OCI-LY1 (cell line): ENCODE measurements at regions not wholly inside any gene's neighbourhood (a gene's known extent, or its start where the extent isn't known, plus 50 kb on each side); places are given as distances from the start of the nearest gene placed in this dataset.

Source experiments
- H2AFZ ChIP-seq: fragments of 200-600 bp; sonication (generic), shearing (Covaris generic); 2 replicates; pipeline ENCODE4 v1.6.0; 2014; ENCODE audit warnings: antibody characterized with exemption, mild to moderate bottlenecking, low read length
- H3F3A ChIP-seq: fragments of 200-600 bp; sonication (generic), shearing (Covaris generic); 2 replicates; pipeline ENCODE4 v1.6.0; 2014; ENCODE audit warnings: mild to moderate bottlenecking, antibody characterized with exemption, low read length, moderate library complexity; ENCODE audit not compliant: insufficient read depth
- H3K27ac ChIP-seq: fragments of 200-600 bp; sonication (generic); 2 replicates; pipeline ENCODE4 v1.5.1; 2014; ENCODE audit warnings: low read length, mixed run types, mild to moderate bottlenecking, low read depth; ENCODE audit not compliant: poor library complexity, severe bottlenecking
- H3K27me3 ChIP-seq: fragments of 200-600 bp; sonication (generic); 2 replicates; pipeline ENCODE4 v1.6.0; 2014; ENCODE audit warnings: antibody characterized with exemption, mild to moderate bottlenecking, low read length, moderate library complexity; ENCODE audit not compliant: insufficient read depth
- H3K36me3 ChIP-seq: fragments of 200-600 bp; sonication (generic); 2 replicates; pipeline ENCODE4 v1.6.1; 2014; ENCODE audit warnings: mild to moderate bottlenecking, antibody characterized with exemption, low read length, moderate library complexity, mixed read lengths; ENCODE audit not compliant: insufficient read depth
- H3K4me1 ChIP-seq: fragments of 200-600 bp; sonication (generic); 2 replicates; pipeline ENCODE4 v1.5.1; 2014; ENCODE audit warnings: mild to moderate bottlenecking, low read length, moderate library complexity; ENCODE audit not compliant: insufficient read depth, severe bottlenecking
- H3K4me2 ChIP-seq: fragments of 200-600 bp; sonication (generic), shearing (Covaris generic); 2 replicates; pipeline ENCODE4 v1.6.1; 2014; ENCODE audit warnings: low read length
- H3K4me3 ChIP-seq: fragments of 200-600 bp; sonication (generic); 2 replicates; pipeline ENCODE4 v1.5.1; 2014; ENCODE audit warnings: low read length, low read depth, mild to moderate bottlenecking, mixed read lengths; ENCODE audit not compliant: poor library complexity, severe bottlenecking
- H3K79me2 ChIP-seq: fragments of 200-600 bp; shearing (Covaris generic); 2 replicates; pipeline ENCODE4 v1.6.1; 2016; ENCODE audit warnings: mixed run types, low read length, mixed read lengths; ENCODE audit not compliant: insufficient read depth
- H3K9ac ChIP-seq: fragments of 200-600 bp; sonication (generic), shearing (Covaris generic); 2 replicates; pipeline ENCODE4 v1.6.1; 2014; ENCODE audit warnings: mild to moderate bottlenecking, low read length, mixed read lengths
- H3K9me2 ChIP-seq: fragments of 200-600 bp; sonication (generic), shearing (Covaris generic); 2 replicates; pipeline ENCODE4 v1.6.1; 2014; ENCODE audit warnings: low read depth, mild to moderate bottlenecking, low read length, mixed read lengths
- H3K9me3 ChIP-seq: fragments of 200-600 bp; shearing (Covaris generic); 2 replicates; pipeline ENCODE4 v1.6.1; 2014; ENCODE audit warnings: low read length, mixed read lengths
- H4K20me1 ChIP-seq: fragments of 200-600 bp; sonication (generic), shearing (Covaris generic); 2 replicates; pipeline ENCODE4 v1.6.0; 2016; ENCODE audit warnings: mild to moderate bottlenecking, low read length; ENCODE audit not compliant: insufficient read depth
- EZH2 ChIP-seq: fragments of 200-600 bp; sonication (generic), shearing (Covaris generic); IDR thresholded peaks from 2 replicates; pipeline ENCODE4 v1.8.0; 2017; ENCODE audit warnings: borderline replicate concordance, mixed run types, mild to moderate bottlenecking, antibody characterized with exemption, low read length, moderate library complexity, mixed read lengths
- TF ChIP-seq, protein P1 (sequence below): fragments of 200-600 bp; sonication (generic), shearing (Covaris generic); IDR thresholded peaks from 2 replicates; pipeline ENCODE4 v1.5.1; 2017; ENCODE audit warnings: mild to moderate bottlenecking, antibody characterized with exemption, low read length, moderate library complexity, mixed read lengths

DNA sequence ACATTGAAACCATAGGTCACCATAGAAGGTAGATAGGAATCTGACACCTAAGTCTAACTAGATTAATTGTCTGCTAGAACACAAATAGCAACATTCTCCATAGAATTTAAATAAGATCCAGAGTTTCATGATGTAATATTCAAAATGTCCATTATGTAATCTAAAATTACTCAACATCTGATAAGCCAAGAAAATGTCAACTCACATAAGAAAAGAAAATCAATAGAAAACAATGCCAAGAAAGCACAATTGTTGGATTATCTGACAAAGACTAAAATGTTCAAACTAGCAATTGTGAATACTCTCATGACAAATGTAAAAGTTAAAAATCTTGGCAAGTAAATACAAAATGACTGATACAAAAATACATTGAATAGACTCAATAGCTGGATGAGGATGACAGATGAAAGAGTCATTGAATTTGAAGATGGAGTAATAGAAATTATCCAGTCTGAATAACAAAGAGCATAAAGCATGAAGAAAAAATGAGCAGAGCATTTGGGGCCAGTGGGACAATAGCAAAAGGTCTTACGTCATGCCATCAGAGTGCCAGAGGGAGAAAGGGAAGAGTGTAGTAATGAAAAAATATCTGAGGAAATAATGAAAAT is 358.6 kb downstream of the METTL4 start:
- Histone ChIP-seq H3K4me1 (no peaks in the 10 kb centered on the region), H3K9me3 (no peaks in the 10 kb centered on the region), H3K79me2 (no peaks in the 10 kb centered on the region), H3K27me3 (no peaks in the 10 kb centered on the region), H3K27ac (no peak overlapping the region), H2AFZ (no peak overlapping the region), H3F3A (no peaks in the 10 kb centered on the region), H3K36me3 (no peaks in the 10 kb centered on the region), H3K9me2 (no peaks in the 10 kb centered on the region), H3K4me2 (no peak overlapping the region), H3K9ac (no peak overlapping the region), H3K4me3 (no peak overlapping the region), H4K20me1 (no peaks in the 10 kb centered on the region)
- TF ChIP-seq EZH2 = no peak
- TF ChIP-seq, protein P1, sequence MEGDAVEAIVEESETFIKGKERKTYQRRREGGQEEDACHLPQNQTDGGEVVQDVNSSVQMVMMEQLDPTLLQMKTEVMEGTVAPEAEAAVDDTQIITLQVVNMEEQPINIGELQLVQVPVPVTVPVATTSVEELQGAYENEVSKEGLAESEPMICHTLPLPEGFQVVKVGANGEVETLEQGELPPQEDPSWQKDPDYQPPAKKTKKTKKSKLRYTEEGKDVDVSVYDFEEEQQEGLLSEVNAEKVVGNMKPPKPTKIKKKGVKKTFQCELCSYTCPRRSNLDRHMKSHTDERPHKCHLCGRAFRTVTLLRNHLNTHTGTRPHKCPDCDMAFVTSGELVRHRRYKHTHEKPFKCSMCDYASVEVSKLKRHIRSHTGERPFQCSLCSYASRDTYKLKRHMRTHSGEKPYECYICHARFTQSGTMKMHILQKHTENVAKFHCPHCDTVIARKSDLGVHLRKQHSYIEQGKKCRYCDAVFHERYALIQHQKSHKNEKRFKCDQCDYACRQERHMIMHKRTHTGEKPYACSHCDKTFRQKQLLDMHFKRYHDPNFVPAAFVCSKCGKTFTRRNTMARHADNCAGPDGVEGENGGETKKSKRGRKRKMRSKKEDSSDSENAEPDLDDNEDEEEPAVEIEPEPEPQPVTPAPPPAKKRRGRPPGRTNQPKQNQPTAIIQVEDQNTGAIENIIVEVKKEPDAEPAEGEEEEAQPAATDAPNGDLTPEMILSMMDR = no peak

DNA sequence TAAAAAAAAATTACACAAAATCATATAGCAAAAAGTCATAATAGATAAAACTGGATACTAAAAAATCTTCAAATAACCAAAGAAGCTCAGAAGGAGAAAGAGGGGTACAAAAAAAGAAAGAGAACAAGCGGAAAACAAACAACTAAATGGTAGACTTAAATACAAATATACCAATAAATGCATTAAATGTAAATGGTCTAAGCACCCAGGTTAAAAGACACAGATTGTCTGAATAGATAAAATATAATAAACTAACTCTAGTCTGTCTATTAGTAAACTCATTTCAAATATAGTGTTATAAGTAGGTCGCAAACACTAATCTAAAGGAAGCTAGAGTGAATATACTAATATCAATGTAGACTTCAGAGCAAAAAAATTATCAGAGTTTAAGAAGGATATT is 357.4 kb downstream of the METTL4 start:
- Histone ChIP-seq H3K27ac (no peak overlapping the region), H4K20me1 (no peaks in the 10 kb centered on the region), H3K9me3 (no peaks in the 10 kb centered on the region), H3K4me3 (no peak overlapping the region), H3F3A (no peaks in the 10 kb centered on the region), H3K36me3 (no peaks in the 10 kb centered on the region), H2AFZ (no peak overlapping the region), H3K79me2 (no peaks in the 10 kb centered on the region), H3K9me2 (no peaks in the 10 kb centered on the region), H3K9ac (no peak overlapping the region), H3K27me3 (no peaks in the 10 kb centered on the region), H3K4me2 (no peak overlapping the region), H3K4me1 (no peaks in the 10 kb centered on the region)
- TF ChIP-seq EZH2 = no peak
- TF ChIP-seq, protein P1 = no peak

DNA sequence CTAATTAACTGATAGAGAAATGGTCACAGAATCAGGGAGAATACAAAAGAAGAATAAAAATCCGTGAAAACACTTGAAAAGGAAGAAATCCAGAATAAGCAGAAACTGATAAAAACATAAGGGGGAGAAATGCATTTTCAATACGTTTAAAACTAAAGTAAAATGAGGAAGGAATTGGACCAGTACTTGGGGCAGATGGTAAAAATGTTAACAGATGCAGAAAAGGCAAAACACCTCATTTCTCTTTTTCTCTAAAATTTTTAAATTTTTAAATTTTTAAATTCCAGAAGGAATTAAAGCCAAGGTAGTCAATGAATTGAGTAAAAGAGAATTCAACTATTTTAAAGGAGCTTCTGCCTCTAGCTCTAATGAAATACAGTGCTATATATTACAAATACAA is 353.9 kb downstream of the METTL4 start:
- Histone ChIP-seq H3K36me3 (no peaks in the 10 kb centered on the region), H3K4me2 (no peak overlapping the region), H3K9me2 (no peaks in the 10 kb centered on the region), H3K27ac (no peak overlapping the region), H3F3A (no peaks in the 10 kb centered on the region), H4K20me1 (no peaks in the 10 kb centered on the region), H3K4me1 (no peaks in the 10 kb centered on the region), H3K27me3 (no peaks in the 10 kb centered on the region), H3K9ac (no peak overlapping the region), H3K9me3 (no peaks in the 10 kb centered on the region), H2AFZ (no peak overlapping the region), H3K4me3 (no peak overlapping the region), H3K79me2 (no peaks in the 10 kb centered on the region)
- TF ChIP-seq, protein P1 = no peak
- TF ChIP-seq EZH2 = no peak
